ENCODE measurements at regions not wholly inside any gene's neighbourhood (a gene's known extent, or its start where the extent isn't known, plus 50 kb on each side); places are given as distances from the start of the nearest gene placed in this dataset.

DNA sequence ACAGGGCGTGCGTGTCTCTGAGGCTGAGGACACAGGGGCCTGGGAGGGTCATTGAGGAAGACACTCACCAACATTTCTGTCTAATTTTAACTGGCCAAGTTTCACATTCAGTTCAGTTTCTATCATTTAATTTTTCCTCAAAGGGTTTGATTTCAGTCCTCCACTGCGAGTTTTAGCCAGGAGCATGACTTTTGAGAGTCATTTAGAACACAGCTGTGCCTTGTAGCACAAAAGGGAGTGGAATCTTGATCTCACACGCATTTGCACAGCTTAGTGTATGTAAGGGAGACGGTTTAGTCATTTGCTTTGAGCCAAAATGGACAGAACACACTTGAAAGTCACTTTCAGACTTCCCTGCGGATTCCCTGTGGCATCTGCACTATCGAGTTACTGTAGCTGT, 1090.8 kb downstream of the BCL11B start:
- H3K27me3 ChIP-seq = peaks cover 4% of the 10 kb centered on the region
- TF ChIP-seq POLR2AphosphoS5 (IDR thresholded peaks at IDR 0.05) (no peak), EP300 (IDR thresholded peaks at IDR 0.05) (no peak), POLR2A (IDR thresholded peaks at IDR 0.05) (no peak)
- TF ChIP-seq, protein P1, sequence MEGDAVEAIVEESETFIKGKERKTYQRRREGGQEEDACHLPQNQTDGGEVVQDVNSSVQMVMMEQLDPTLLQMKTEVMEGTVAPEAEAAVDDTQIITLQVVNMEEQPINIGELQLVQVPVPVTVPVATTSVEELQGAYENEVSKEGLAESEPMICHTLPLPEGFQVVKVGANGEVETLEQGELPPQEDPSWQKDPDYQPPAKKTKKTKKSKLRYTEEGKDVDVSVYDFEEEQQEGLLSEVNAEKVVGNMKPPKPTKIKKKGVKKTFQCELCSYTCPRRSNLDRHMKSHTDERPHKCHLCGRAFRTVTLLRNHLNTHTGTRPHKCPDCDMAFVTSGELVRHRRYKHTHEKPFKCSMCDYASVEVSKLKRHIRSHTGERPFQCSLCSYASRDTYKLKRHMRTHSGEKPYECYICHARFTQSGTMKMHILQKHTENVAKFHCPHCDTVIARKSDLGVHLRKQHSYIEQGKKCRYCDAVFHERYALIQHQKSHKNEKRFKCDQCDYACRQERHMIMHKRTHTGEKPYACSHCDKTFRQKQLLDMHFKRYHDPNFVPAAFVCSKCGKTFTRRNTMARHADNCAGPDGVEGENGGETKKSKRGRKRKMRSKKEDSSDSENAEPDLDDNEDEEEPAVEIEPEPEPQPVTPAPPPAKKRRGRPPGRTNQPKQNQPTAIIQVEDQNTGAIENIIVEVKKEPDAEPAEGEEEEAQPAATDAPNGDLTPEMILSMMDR (IDR thresholded peaks at IDR 0.05) = no peak
- H3K9me3 ChIP-seq = no peaks in the 10 kb centered on the region
- ATAC-seq = no peak
- WGBS, 2 donors (ENCODE audit: low coverage in 1 of 2) = 63 to 76% methylated on average over 5 to 7 of the region's 7 CpGs
- no peaks in the 10 kb centered on the region for H3K4me1 ChIP-seq
- H3K27ac ChIP-seq = no peak overlapping the region
- no peaks in the 10 kb centered on the region for H3K36me3 ChIP-seq
- no peak overlapping the region for H3K4me3 ChIP-seq

DNA sequence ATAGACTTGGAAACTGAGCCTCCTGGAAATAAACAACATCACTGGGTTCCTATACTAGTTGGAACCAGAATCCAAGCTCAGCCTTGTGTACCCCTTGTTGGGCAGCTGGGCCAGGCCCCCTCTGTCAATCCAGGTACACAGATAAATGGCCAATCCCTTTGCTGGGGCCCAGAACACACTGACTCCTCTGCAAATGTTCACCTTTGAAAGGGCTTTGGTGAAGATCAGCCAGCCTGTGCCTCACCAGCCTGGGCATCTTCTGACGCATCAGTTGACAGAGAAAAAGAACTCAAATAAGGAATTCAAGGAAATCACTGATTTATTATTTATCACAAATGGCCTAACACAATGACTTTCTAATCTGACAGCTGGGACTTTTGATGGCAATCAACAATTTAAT, 1090.2 kb downstream of the BCL11B start:
- 42 to 100% methylated on average over 1 of the region's 1 CpG for WGBS, 2 donors (ENCODE audit: low coverage in 1 of 2)
- Histone ChIP-seq H3K4me1 (no peaks in the 10 kb centered on the region), H3K27me3 (peaks cover 4% of the 10 kb centered on the region), H3K9me3 (no peaks in the 10 kb centered on the region), H3K27ac (no peak overlapping the region), H3K36me3 (no peaks in the 10 kb centered on the region), H3K4me3 (no peak overlapping the region)
- ATAC-seq = no peak
- TF ChIP-seq POLR2AphosphoS5 (IDR thresholded peaks at IDR 0.05) (no peak), EP300 (IDR thresholded peaks at IDR 0.05) (no peak), POLR2A (IDR thresholded peaks at IDR 0.05) (no peak)
- TF ChIP-seq, protein P1 (IDR thresholded peaks at IDR 0.05) = no peak

DNA sequence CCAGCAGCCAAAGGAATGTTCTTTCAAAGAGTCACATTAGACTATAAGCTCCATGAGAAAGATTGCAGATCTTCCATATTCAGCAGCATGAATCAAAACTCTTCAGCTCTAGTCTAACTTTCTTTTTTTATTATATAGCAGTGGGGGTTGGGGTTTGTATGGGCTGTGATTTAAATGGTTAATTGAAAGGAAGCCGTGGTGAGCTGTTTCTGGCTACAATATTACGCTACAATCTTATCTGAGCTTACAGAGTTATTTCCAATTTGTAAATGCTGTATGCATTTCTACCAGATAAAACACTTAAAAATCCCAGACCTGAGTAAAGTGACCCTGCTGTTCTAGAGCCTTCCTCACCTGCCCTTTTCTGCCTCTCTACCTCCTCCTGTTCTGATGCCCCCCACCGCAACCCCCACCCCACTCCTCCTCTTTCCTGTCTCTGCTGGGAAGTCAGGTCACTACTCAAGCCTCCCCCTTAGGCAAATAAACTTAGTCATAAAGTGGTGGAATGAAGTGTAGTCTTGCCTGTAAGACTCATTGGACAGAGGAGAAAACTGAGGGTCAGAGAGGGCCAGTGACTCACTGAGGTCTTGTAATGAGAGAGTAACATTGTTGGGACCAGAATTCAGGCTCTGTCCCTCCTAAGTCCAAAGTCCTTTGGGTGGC, 1089.5 kb downstream of the BCL11B start:
- WGBS, 2 donors (ENCODE audit: low coverage in 1 of 2) = 9 to 56% methylated on average over 2 of the region's 3 CpGs

DNA sequence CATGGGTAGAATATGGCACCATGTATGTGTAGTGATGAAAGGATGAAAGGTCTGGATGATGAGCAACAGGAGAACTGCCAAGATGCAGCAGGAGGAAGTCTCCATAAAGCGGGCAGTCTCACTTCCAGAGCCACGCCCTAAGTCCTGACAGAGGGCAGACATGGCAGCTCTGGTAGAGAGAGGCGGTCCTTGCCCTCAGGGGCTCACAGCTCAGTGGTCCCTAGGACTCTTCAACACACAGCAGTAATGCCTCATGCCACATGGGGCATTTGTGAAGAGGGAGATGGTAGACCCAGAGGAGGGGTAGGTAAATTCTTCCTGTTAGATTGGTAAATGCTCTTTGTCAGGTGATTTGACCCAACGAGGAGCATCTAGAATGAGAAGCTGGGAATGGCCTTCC, 1088.4 kb downstream of the BCL11B start:
- no peaks in the 10 kb centered on the region for H3K36me3 ChIP-seq
- no peaks in the 10 kb centered on the region for H3K9me3 ChIP-seq
- 71% methylated on average over 4 of the region's 4 CpGs; no CpG with 5 or more reads in 1 of the 2 donors for WGBS, 2 donors (ENCODE audit: low coverage in 1 of 2)
- no peak overlapping the region for H3K27ac ChIP-seq
- H3K4me1 ChIP-seq = no peaks in the 10 kb centered on the region
- ATAC-seq = no peak
- peaks cover 10% of the 10 kb centered on the region for H3K27me3 ChIP-seq
- H3K4me3 ChIP-seq = no peak overlapping the region
- no peak for TF ChIP-seq EP300 (IDR thresholded peaks at IDR 0.05)

More for the DNA sequence above, 1089.5 kb downstream of the BCL11B start:
- Histone ChIP-seq H3K27ac (no peak overlapping the region), H3K4me3 (no peak overlapping the region), H3K27me3 (peaks cover 8% of the 10 kb centered on the region), H3K36me3 (no peaks in the 10 kb centered on the region), H3K4me1 (no peaks in the 10 kb centered on the region), H3K9me3 (no peaks in the 10 kb centered on the region)
- ATAC-seq = no peak
- TF ChIP-seq, protein P1 (IDR thresholded peaks at IDR 0.05) = no peak
- no peak for TF ChIP-seq EP300 (IDR thresholded peaks at IDR 0.05)
- no peak for TF ChIP-seq POLR2A (IDR thresholded peaks at IDR 0.05)
- TF ChIP-seq POLR2AphosphoS5 (IDR thresholded peaks at IDR 0.05) = no peak

DNA sequence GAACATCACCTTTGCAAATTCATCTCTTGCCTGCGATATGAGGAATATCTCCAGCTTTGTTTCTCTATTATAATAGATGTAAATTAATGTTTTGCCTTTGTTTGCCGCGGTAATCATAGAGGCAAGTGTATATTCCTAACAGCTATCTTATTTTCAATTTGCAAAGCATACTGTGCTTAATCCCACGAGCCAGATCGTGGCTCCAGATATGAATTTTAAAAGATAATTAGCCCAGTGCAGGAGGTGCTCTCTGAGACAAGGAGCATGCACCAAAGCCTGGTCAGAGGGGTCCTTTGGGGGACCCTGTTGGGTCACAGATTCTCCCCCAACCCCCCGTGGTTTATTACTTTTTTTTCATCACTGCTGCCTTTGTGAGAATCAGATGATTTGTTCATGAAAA, 1087.5 kb downstream of the BCL11B start:
- Histone ChIP-seq H3K27me3 (peaks cover 10% of the 10 kb centered on the region), H3K36me3 (no peaks in the 10 kb centered on the region), H3K9me3 (no peaks in the 10 kb centered on the region), H3K4me3 (no peak overlapping the region), H3K27ac (no peak overlapping the region), H3K4me1 (no peaks in the 10 kb centered on the region)
- ATAC-seq = no peak
- no peak for TF ChIP-seq EP300 (IDR thresholded peaks at IDR 0.05)
- TF ChIP-seq, protein P1 (IDR thresholded peaks at IDR 0.05) = no peak
- TF ChIP-seq POLR2A (IDR thresholded peaks at IDR 0.05) = no peak
- TF ChIP-seq POLR2AphosphoS5 (IDR thresholded peaks at IDR 0.05) = no peak
- 83 to 91% methylated on average over 5 to 6 of the region's 6 CpGs for WGBS, 2 donors (ENCODE audit: low coverage in 1 of 2)
